ENCODE measurements at regions not wholly inside any gene's neighbourhood (a gene's known extent, or its start where the extent isn't known, plus 50 kb on each side); places are given as distances from the start of the nearest gene placed in this dataset.

DNA sequence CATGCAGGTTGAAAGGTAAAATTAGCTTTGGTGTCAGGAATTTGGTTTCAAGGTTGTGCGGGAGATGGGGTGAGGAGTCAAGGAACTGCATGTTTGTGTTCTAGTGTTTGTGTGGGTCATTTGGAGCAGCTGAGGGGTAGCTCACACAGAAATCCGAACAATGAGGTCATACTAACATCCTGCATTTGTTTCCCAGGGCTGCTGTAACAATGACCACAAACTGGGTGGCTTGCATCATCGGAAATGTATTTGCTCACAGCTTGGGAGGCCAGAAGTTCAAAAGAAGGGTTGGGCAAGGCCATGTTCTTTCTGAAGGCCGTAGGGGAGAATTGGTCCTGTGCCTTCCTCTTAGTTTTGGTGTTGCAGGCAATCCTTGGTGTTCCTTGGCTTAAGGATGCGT, 287.4 kb downstream of the HAPSTR1 start:
- no peaks in the 10 kb centered on the region for H3K9me3 ChIP-seq (ENCODE audit: control insufficient read depth, low read length)
- H3K27me3 ChIP-seq (ENCODE audit: control insufficient read depth, insufficient read depth, low read length, poor library complexity, severe bottlenecking), result no peaks in the 10 kb centered on the region
- H3K4me3 ChIP-seq (ENCODE audit: insufficient read depth, low read depth, low read length), result no peak overlapping the region
- H3K4me1 ChIP-seq (ENCODE audit: control insufficient read depth, insufficient read depth, low read length), result no peaks in the 10 kb centered on the region
- WGBS, 2 experiments, result 93% methylated on average over 5 of the region's 5 CpGs
- H3K36me3 ChIP-seq (ENCODE audit: control insufficient read depth, insufficient read depth, low read length), result no peaks in the 10 kb centered on the region
- no peak overlapping the region for H3K27ac ChIP-seq (ENCODE audit: insufficient read depth, low read depth, low read length, poor library complexity, severe bottlenecking)

DNA sequence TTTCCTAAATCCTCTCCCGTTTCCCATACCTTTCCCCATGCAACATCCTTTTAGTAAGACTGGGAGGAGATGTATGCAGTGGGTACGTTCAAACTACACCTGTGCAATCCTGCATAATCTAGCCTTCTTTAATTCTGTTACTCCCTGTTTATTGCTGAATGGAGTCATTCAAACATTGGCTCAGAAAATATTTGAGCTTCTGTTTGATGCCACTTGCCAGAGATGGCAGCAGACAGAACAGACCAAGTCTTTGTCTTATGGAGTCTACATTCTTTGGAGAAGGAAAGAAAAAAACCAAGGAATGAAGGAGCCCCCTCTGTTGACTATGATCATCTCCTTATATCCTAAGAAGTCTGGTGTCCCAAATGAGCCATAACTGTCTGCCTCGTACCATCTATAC, 288.8 kb downstream of the HAPSTR1 start:
- WGBS, 2 experiments, result 93 to 95% methylated on average over 3 of the region's 3 CpGs
- Histone ChIP-seq H3K36me3 (ENCODE audit: control insufficient read depth, insufficient read depth, low read length) (no peaks in the 10 kb centered on the region), H3K4me3 (ENCODE audit: insufficient read depth, low read depth, low read length) (no peak overlapping the region), H3K27ac (ENCODE audit: insufficient read depth, low read depth, low read length, poor library complexity, severe bottlenecking) (no peak overlapping the region), H3K4me1 (ENCODE audit: control insufficient read depth, insufficient read depth, low read length) (no peaks in the 10 kb centered on the region), H3K9me3 (ENCODE audit: control insufficient read depth, low read length) (no peaks in the 10 kb centered on the region), H3K27me3 (ENCODE audit: control insufficient read depth, insufficient read depth, low read length, poor library complexity, severe bottlenecking) (no peaks in the 10 kb centered on the region)

DNA sequence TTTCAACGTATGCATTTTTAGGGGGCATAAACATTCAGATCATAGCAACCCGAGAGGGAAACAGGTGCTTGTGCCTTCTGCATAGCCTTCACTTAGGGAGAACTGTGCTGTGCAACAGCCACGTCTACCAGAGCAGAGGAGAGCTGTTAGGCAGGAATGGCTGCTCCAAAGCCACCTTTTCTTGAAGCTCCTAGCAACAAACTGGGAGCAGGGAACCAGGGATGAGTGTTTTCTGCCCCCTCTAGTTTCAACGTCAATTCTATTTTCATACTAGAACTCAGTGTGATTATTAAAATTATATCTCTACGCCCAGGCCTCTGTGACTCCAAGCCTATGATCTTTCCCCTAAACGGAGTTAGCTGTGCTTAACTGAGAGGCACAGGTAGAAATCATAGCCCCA, 290.0 kb downstream of the HAPSTR1 start:
- no peaks in the 10 kb centered on the region for H3K4me1 ChIP-seq (ENCODE audit: control insufficient read depth, insufficient read depth, low read length)
- no peaks in the 10 kb centered on the region for H3K9me3 ChIP-seq (ENCODE audit: control insufficient read depth, low read length)
- 90 to 94% methylated on average over 5 to 6 of the region's 6 CpGs for WGBS, 2 experiments
- no peaks in the 10 kb centered on the region for H3K36me3 ChIP-seq (ENCODE audit: control insufficient read depth, insufficient read depth, low read length)
- H3K27ac ChIP-seq (ENCODE audit: insufficient read depth, low read depth, low read length, poor library complexity, severe bottlenecking), result no peak overlapping the region
- H3K4me3 ChIP-seq (ENCODE audit: insufficient read depth, low read depth, low read length), result no peak overlapping the region
- H3K27me3 ChIP-seq (ENCODE audit: control insufficient read depth, insufficient read depth, low read length, poor library complexity, severe bottlenecking), result no peaks in the 10 kb centered on the region

DNA sequence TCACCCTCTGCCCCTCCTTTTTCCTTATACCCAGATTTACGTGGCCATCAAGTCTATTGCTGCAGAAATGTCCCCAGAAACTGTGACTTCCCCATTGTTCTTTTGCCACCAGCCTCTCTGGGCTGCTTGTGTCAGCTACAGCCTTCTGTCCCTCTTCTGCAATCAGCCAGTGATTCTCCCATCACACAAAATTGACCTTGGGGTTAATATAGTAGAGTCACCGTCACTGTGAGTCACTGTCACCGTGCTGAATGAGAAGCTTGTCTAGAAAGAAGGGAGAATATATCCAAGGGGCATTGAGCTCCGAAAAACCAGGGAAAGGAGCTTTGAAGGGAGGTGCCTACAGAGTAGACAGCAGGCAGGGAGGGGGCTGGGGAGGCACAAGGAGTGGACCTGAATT, 290.5 kb downstream of the HAPSTR1 start:
- H3K36me3 ChIP-seq (ENCODE audit: control insufficient read depth, insufficient read depth, low read length), result no peaks in the 10 kb centered on the region
- no peaks in the 10 kb centered on the region for H3K9me3 ChIP-seq (ENCODE audit: control insufficient read depth, low read length)
- no peak overlapping the region for H3K4me3 ChIP-seq (ENCODE audit: insufficient read depth, low read depth, low read length)
- no peaks in the 10 kb centered on the region for H3K4me1 ChIP-seq (ENCODE audit: control insufficient read depth, insufficient read depth, low read length)
- no peak overlapping the region for H3K27ac ChIP-seq (ENCODE audit: insufficient read depth, low read depth, low read length, poor library complexity, severe bottlenecking)
- no peaks in the 10 kb centered on the region for H3K27me3 ChIP-seq (ENCODE audit: control insufficient read depth, insufficient read depth, low read length, poor library complexity, severe bottlenecking)
- 93 to 94% methylated on average over 4 of the region's 4 CpGs for WGBS, 2 experiments

DNA sequence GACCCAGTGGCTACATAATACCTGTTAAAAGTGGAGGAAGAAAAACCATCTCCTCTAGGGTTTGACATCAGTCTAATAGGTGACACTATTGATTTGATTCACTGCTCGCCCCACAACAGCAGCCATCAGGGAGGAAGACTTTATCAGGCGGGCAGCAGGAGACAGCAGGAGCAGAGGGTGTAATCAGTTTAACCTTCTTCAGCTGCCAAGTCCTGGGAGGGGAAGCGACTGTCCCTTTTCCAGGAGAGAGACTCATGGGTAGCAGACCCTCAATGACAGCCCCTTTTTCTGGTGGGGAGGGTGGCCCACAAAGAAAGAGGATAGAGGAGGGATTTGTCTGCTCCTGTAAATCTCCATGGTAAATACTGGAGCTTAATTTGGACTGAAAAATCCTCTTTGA, 291.8 kb downstream of the HAPSTR1 start:
- H3K27me3 ChIP-seq (ENCODE audit: control insufficient read depth, insufficient read depth, low read length, poor library complexity, severe bottlenecking), result no peaks in the 10 kb centered on the region
- H3K9me3 ChIP-seq (ENCODE audit: control insufficient read depth, low read length), result no peaks in the 10 kb centered on the region
- H3K36me3 ChIP-seq (ENCODE audit: control insufficient read depth, insufficient read depth, low read length), result no peaks in the 10 kb centered on the region
- no peaks in the 10 kb centered on the region for H3K4me1 ChIP-seq (ENCODE audit: control insufficient read depth, insufficient read depth, low read length)
- H3K27ac ChIP-seq (ENCODE audit: insufficient read depth, low read depth, low read length, poor library complexity, severe bottlenecking), result no peak overlapping the region
- WGBS, 2 experiments, result 87 to 92% methylated on average over 3 of the region's 3 CpGs
- no peak overlapping the region for H3K4me3 ChIP-seq (ENCODE audit: insufficient read depth, low read depth, low read length)

DNA sequence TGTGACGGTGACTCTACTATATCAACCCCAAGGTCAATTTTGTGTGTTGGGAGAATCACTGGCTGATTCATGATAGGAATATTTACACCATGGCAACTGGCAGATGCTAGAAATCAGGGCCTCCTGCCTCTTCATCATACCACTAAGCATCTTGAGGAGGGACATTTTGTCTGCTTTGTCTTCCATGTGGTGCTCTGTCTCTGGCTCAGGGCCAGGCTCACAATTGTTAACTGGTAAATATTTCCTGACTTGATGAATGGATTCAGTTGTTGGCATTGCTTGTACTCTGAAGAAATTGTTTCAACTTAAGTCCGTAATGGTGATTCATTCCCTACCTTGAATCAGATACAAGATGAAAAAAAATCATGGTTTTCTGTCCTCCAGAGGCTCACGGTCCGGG, 292.7 kb downstream of the HAPSTR1 start:
- no peaks in the 10 kb centered on the region for H3K36me3 ChIP-seq (ENCODE audit: control insufficient read depth, insufficient read depth, low read length)
- no peaks in the 10 kb centered on the region for H3K4me1 ChIP-seq (ENCODE audit: control insufficient read depth, insufficient read depth, low read length)
- H3K9me3 ChIP-seq (ENCODE audit: control insufficient read depth, low read length), result no peaks in the 10 kb centered on the region
- WGBS, 2 experiments, result 97 to 98% methylated on average over 3 to 4 of the region's 4 CpGs
- no peak overlapping the region for H3K27ac ChIP-seq (ENCODE audit: insufficient read depth, low read depth, low read length, poor library complexity, severe bottlenecking)
- no peak overlapping the region for H3K4me3 ChIP-seq (ENCODE audit: insufficient read depth, low read depth, low read length)
- no peaks in the 10 kb centered on the region for H3K27me3 ChIP-seq (ENCODE audit: control insufficient read depth, insufficient read depth, low read length, poor library complexity, severe bottlenecking)

DNA sequence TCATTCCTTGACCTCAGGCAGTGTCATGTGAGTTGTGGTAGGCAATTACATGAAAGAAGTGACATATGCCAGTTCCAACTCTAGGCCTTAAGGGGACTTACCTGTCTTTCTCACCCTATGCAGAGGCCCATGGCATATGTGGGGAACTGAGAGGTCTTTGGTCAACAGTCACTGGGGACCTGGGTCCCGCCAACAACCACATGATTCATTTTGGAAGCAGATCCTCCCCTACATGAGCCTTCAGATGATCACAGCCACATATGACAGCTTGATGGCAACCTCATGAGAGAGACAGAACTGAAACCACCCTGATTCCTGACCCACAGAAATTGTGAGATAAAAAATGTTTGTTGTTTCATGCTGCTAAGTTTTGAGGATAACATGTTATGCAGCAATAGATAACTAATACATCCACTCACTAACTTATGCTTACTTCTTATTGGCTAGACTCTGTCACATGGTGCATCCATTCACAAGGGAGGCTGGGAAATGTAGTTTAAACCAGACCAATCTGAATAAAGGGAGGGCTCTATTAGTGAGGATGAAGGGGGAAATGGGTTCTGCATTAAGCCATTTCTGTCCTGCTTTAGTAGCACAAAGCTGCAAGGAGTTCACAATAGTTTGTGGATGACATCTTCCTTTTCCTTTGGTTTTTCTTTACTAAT, 298.2 kb downstream of the HAPSTR1 start:
- Histone ChIP-seq H3K4me3 (ENCODE audit: insufficient read depth, low read depth, low read length) (no peak overlapping the region), H3K27ac (ENCODE audit: insufficient read depth, low read depth, low read length, poor library complexity, severe bottlenecking) (no peak overlapping the region), H3K36me3 (ENCODE audit: control insufficient read depth, insufficient read depth, low read length) (no peaks in the 10 kb centered on the region), H3K4me1 (ENCODE audit: control insufficient read depth, insufficient read depth, low read length) (no peaks in the 10 kb centered on the region), H3K9me3 (ENCODE audit: control insufficient read depth, low read length) (no peaks in the 10 kb centered on the region), H3K27me3 (ENCODE audit: control insufficient read depth, insufficient read depth, low read length, poor library complexity, severe bottlenecking) (no peaks in the 10 kb centered on the region)
- WGBS, 2 experiments, result 90% methylated on average over 1 of the region's 1 CpG

DNA sequence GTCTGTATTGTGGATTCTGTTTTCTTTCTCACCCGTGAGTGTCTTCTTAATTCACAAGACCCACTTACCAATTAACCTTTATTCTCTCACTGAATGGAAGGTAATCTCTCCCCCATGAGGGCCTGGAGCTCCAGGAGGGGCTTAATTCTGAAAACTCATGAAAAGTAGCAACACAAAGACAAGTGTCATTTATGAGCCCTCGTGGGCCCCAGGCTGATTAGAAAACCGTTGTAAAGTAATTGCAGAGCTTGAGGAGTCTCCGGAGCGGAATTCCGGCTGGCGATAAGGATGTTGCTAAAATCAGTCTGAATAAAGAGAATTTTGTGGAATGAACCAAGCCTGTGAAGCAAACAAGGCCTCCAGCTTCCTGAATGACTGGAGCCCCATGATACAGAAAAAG, 301.5 kb downstream of the HAPSTR1 start:
- WGBS, 2 experiments, result 57 to 64% methylated on average over 7 of the region's 7 CpGs
- Histone ChIP-seq H3K27me3 (ENCODE audit: control insufficient read depth, insufficient read depth, low read length, poor library complexity, severe bottlenecking) (no peaks in the 10 kb centered on the region), H3K36me3 (ENCODE audit: control insufficient read depth, insufficient read depth, low read length) (no peaks in the 10 kb centered on the region), H3K27ac (ENCODE audit: insufficient read depth, low read depth, low read length, poor library complexity, severe bottlenecking) (peak overlapping the region; percentile 4), H3K4me1 (ENCODE audit: control insufficient read depth, insufficient read depth, low read length) (no peaks in the 10 kb centered on the region), H3K4me3 (ENCODE audit: insufficient read depth, low read depth, low read length) (no peak overlapping the region), H3K9me3 (ENCODE audit: control insufficient read depth, low read length) (no peaks in the 10 kb centered on the region)

DNA sequence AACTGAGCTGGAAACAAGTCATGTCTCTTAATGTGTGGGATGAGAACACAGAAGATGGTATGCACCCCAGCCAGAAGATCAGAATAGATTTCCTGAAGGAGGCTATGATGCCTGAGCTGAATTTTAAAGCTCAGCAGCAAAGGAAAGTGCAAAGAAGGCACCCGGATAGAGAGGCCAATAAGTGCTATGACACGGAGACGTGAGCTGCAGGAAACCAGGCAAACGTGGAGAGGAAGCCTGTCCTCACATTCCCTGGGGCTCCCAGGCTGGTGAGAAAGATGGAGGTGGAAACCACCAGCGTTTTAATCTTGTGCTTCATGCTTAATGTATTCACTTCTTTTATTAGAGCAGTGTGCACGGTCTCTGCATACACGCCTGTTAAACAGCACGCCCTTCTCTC, 302.1 kb downstream of the HAPSTR1 start:
- H3K9me3 ChIP-seq (ENCODE audit: control insufficient read depth, low read length), result no peaks in the 10 kb centered on the region
- H3K4me3 ChIP-seq (ENCODE audit: insufficient read depth, low read depth, low read length), result no peak overlapping the region
- no peaks in the 10 kb centered on the region for H3K27me3 ChIP-seq (ENCODE audit: control insufficient read depth, insufficient read depth, low read length, poor library complexity, severe bottlenecking)
- H3K36me3 ChIP-seq (ENCODE audit: control insufficient read depth, insufficient read depth, low read length), result no peaks in the 10 kb centered on the region
- H3K4me1 ChIP-seq (ENCODE audit: control insufficient read depth, insufficient read depth, low read length), result no peaks in the 10 kb centered on the region
- H3K27ac ChIP-seq (ENCODE audit: insufficient read depth, low read depth, low read length, poor library complexity, severe bottlenecking), result no peak overlapping the region
- WGBS, 2 experiments, result 84 to 86% methylated on average over 8 of the region's 8 CpGs

DNA sequence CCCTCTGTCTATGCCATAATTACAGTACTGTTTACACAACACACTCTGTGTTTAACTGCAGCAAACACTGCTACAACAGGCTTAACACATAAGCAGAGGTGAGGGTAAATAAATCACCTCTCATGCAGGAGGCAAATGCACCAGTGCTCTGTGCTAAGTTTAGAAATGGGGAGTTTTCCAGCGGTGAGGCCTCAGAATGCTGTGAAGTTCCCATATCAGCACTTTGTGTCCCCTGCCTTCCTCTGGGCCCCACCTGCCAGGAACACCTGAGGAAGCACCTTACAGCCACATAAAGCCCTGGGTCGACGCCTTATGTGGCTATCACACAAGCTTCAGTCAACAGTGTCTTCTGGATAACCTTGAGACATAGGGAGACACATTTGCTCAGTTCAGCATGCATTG, 304.5 kb downstream of the HAPSTR1 start:
- no peak overlapping the region for H3K27ac ChIP-seq (ENCODE audit: insufficient read depth, low read depth, low read length, poor library complexity, severe bottlenecking)
- WGBS, 2 experiments, result 90 to 94% methylated on average over 3 of the region's 3 CpGs
- H3K36me3 ChIP-seq (ENCODE audit: control insufficient read depth, insufficient read depth, low read length), result no peaks in the 10 kb centered on the region
- H3K4me3 ChIP-seq (ENCODE audit: insufficient read depth, low read depth, low read length), result no peak overlapping the region
- H3K27me3 ChIP-seq (ENCODE audit: control insufficient read depth, insufficient read depth, low read length, poor library complexity, severe bottlenecking), result no peaks in the 10 kb centered on the region
- no peaks in the 10 kb centered on the region for H3K4me1 ChIP-seq (ENCODE audit: control insufficient read depth, insufficient read depth, low read length)
- no peaks in the 10 kb centered on the region for H3K9me3 ChIP-seq (ENCODE audit: control insufficient read depth, low read length)

DNA sequence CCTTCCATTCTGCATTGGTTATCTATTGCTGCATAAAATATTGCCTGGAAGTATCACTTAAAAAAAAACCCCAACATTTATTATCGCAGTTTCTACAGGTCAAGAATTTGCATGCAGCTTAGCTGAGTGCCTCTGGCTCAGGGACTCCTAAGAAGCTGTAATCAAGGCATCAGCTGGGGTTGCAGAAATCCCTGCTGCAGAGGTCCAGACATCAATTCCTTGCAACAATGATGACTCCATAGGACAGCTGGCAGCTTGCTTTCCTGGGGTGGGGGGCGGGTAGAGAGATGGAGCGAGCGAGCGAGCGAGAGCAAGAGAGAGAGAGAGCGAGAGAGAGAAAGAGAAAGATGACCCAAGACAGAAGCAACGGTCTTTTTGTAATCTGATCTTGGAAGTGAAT, 308.1 kb downstream of the HAPSTR1 start:
- 61 to 66% methylated on average over 8 of the region's 8 CpGs for WGBS, 2 experiments
- Histone ChIP-seq H3K27ac (ENCODE audit: insufficient read depth, low read depth, low read length, poor library complexity, severe bottlenecking) (no peak overlapping the region), H3K4me3 (ENCODE audit: insufficient read depth, low read depth, low read length) (no peak overlapping the region)

More for the DNA sequence above, 308.1 kb downstream of the HAPSTR1 start:
- Histone ChIP-seq H3K9me3 (ENCODE audit: control insufficient read depth, low read length) (no peaks in the 10 kb centered on the region), H3K4me1 (ENCODE audit: control insufficient read depth, insufficient read depth, low read length) (no peaks in the 10 kb centered on the region), H3K27me3 (ENCODE audit: control insufficient read depth, insufficient read depth, low read length, poor library complexity, severe bottlenecking) (no peaks in the 10 kb centered on the region), H3K36me3 (ENCODE audit: control insufficient read depth, insufficient read depth, low read length) (no peaks in the 10 kb centered on the region)

Measured in ectodermal cell (in vitro differentiated cells).